ENCODE measurements at regions not wholly inside any gene's neighbourhood (a gene's known extent, or its start where the extent isn't known, plus 50 kb on each side); places are given as distances from the start of the nearest gene placed in this dataset.

- TF ChIP-seq CTCF (IDR thresholded peaks at IDR 0.05; ENCODE audit: low read depth, low read length, missing control alignments): no peak
- no peak for DNase-seq (ENCODE audit: low read depth)
- no peak overlapping the region for H3K4me3 ChIP-seq (ENCODE audit: low read depth, low read length)
These were observed 1028.6 kb upstream of the ZEB2 start for GRCh38 chr2:145548479-145548878.

GRCh38 chr2:145547620-145548019, 1027.7 kb upstream of the ZEB2 start:
- DNase-seq (ENCODE audit: low read depth): no peak
- H3K4me3 ChIP-seq (ENCODE audit: low read depth, low read length): no peak overlapping the region
- TF ChIP-seq CTCF (IDR thresholded peaks at IDR 0.05; ENCODE audit: low read depth, low read length, missing control alignments): no peak

GRCh38 chr2:145546091-145546490, 1026.2 kb upstream of the ZEB2 start:
- DNase-seq (ENCODE audit: low read depth): no peak
- TF ChIP-seq CTCF (IDR thresholded peaks at IDR 0.05; ENCODE audit: low read depth, low read length, missing control alignments): no peak
- no peak overlapping the region for H3K4me3 ChIP-seq (ENCODE audit: low read depth, low read length)

- TF ChIP-seq CTCF (IDR thresholded peaks at IDR 0.05; ENCODE audit: low read depth, low read length, missing control alignments): no peak
- H3K4me3 ChIP-seq (ENCODE audit: low read depth, low read length): no peak overlapping the region
- DNase-seq (ENCODE audit: low read depth): no peak
These were observed 1023.9 kb upstream of the ZEB2 start for GRCh38 chr2:145543856-145544255.

GRCh38 chr2:145543155-145543554, 1023.2 kb upstream of the ZEB2 start:
- no peak overlapping the region for H3K4me3 ChIP-seq (ENCODE audit: low read depth, low read length)
- no peak for TF ChIP-seq CTCF (IDR thresholded peaks at IDR 0.05; ENCODE audit: low read depth, low read length, missing control alignments)
- DNase-seq (ENCODE audit: low read depth): no peak

GRCh38 chr2:145541028-145541427, 1021.1 kb upstream of the ZEB2 start:
- TF ChIP-seq CTCF (IDR thresholded peaks at IDR 0.05; ENCODE audit: low read depth, low read length, missing control alignments): no peak
- no peak overlapping the region for H3K4me3 ChIP-seq (ENCODE audit: low read depth, low read length)
- DNase-seq (ENCODE audit: low read depth): no peak

GRCh38 chr2:145538661-145539350, 1018.9 kb upstream of the ZEB2 start:
- no peak for TF ChIP-seq CTCF (IDR thresholded peaks at IDR 0.05; ENCODE audit: low read depth, low read length, missing control alignments)
- H3K4me3 ChIP-seq (ENCODE audit: low read depth, low read length): no peak overlapping the region
- no peak for DNase-seq (ENCODE audit: low read depth)

All from GM12864 (cell line).